M059J (cell line): ENCODE measurements at regions not wholly inside any gene's neighbourhood (a gene's known extent, or its start where the extent isn't known, plus 50 kb on each side); places are given as distances from the start of the nearest gene placed in this dataset.
"Not testable (repeated sequence)": the region's sequence is repeated elsewhere in the genome, so short reads cannot be mapped to it uniquely, and the experiment has no call there.

Experiments used
- DNase-seq: peaks from one replicate; pipeline ENCODE4 v3.0.0-alpha.2; 2012; ENCODE audit warnings: low read depth

GRCh38 chr5:53160895-53161294, 51.3 kb upstream of the MOCS2 start:
- DNase-seq = no peak

DNA sequence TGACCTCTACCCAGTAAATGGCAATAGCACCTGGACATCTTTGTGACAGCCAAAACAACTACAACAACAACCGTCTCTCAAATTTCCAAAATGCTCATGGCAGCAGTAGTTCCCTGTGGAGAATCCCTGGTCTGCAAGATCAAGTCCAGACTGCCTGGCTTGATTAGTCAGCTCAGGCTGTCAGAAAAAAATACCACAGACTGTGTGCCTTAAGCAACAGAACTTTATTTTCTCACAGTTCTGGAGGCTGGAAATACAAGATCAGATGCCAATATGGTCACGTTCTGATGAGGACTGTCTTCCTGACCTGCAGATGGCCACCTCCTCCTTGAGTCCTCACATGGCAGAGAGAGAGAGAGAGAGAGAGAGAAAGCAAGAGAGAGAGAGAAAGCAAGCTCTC, 52.3 kb upstream of the MOCS2 start:
- DNase-seq = peak; percentile 38

- no peak for DNase-seq
These were observed 55.1 kb upstream of the MOCS2 start for GRCh38 chr5:53164478-53165165.

DNA sequence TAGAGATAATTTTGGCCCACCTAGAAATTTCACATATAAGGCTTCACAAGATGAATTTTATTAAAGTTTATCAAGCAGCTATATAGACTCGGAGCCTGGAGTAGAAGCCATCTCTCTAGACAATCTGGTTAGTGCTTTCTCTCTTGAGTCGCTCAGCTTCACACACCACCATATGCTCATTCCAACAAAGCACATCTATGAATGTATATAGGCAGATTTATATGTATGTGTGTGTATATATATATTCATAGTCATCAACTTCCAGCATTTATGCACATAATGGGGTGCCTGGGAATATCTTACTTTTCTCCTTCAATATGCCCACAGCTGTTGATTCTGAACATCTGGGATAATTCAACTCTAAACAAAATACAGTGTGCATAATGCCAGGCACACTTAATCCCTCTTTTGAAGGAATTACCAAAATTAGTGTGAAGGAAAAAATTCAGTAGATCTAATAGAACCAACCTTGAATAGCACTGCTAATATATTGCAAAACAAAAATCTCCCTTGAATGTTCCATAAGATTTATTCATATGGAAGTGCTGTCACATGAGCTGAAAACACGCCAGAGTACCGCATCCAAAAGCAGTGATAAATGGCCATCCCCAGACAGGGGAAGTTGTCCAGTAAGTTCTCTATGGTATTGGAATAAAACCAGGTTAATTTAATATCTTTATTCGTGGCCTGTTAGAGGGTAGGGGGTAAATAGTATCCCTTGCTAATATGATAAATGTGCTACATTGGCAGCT, 56.0 kb upstream of the MOCS2 start:
- no peak for DNase-seq

- DNase-seq = no peak
These were observed 56.6 kb upstream of the MOCS2 start for GRCh38 chr5:53166183-53166495.

DNA sequence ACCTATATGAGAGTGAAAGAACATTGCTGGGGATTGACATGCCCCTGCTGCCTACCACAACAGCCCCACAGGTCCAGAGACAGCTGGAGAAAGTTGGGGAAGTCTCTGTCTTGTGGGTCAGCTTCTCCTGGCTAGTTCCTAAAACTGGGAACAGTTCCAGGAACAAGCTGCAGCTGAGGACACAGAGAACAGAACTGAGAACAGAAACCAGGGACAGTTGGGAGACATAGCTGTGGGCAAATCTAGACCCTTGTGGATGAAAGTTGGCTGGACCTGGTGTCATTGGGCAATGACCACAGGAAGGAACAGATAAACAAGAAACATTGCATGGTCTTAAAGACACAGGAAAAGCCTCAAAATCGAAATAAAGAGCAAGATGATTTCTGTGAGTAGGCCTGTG, 58.3 kb upstream of the MOCS2 start:
- DNase-seq = peak; percentile 65

- DNase-seq = no peak
These were observed 60.4 kb upstream of the MOCS2 start for GRCh38 chr5:53169933-53170332.

- DNase-seq = peak; percentile 55
These were observed 61.3 kb upstream of the MOCS2 start for GRCh38 chr5:53170746-53171349.

- not testable (repeated sequence) for DNase-seq
These were observed 62.5 kb upstream of the MOCS2 start for GRCh38 chr5:53172073-53172472.

DNA sequence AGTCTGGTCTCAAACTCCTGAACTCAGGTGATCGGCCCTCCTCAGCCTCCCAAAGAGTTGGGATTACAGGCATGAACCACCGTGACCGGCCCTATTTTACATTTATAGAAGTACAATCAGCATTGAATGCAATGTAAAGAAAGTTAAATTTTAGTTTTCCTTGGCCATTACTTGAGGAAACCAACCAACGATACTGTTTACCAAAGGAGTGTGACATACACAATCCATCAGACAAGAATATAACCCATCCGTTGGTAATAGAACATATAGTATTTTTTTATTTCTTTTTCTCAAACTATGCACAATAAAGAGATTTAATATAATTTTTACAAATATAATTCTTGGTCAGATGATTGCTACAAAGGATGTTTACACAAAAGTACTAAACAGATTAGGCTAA, 63.1 kb upstream of the MOCS2 start:
- no peak for DNase-seq

- DNase-seq = no peak
These were observed 63.5 kb upstream of the MOCS2 start for GRCh38 chr5:53173083-53173482.

- no peak for DNase-seq
These were observed 69.3 kb upstream of the MOCS2 start for GRCh38 chr5:53178830-53179229.

- no peak for DNase-seq
These were observed 70.1 kb upstream of the MOCS2 start for GRCh38 chr5:53179691-53180090.

DNA sequence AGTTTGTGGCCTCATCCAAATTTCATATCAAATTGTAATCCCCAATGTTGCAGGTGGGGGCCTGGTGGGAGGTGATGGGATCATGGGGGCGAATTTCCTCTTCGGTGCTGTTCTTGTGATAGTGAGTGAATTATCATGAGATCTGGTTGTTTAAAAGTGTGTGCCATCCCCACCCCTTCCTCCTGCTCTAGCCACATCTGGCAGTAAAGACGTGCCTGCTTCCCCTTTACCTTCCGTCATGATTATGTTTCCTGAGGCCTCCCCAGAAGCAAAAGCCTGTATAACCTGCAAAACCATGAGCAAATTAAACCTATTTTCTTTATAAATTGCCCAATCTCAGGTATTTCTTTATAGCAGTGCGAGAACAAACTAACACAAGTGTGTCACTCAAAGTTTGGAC, 71.0 kb upstream of the MOCS2 start:
- DNase-seq = no peak

DNA sequence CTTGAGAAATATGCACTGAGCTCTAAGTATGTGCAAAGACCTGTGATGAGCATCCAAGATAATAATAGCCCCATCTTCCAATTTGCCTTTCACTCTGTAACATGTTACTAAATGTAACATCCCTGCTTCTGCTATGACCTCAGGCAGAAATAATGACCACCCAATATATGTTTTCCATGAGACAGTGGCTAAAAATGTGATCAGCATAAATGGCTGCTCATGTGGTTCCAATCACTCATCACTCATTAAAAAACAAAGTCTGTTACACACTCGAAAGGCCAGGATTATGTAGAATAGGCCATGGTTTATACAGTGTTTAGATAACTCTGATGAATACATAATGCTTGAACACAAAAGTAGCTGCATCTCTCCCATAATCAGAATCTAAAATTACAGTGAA, 71.4 kb upstream of the MOCS2 start:
- no peak for DNase-seq

DNA sequence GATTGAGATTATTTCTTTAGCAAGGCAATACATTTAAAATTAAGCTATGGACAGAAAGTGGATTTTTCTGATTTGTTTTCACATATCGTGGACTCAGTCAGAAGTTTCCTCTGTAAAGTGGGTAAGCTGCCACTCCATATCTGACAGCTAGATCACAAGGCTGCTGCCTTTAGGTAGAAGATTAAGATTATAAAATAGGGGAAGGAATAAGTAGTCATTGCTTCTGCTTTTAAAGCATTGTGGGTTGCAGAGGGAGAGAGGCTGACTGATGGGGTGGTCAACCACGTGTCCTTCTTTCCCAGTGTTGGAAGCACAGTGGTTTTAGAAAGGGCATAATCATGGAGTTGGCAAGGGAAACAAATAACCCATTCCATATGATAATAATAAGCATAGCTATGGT, 74.3 kb upstream of the MOCS2 start:
- DNase-seq = no peak

- DNase-seq = peak; percentile 25
These were observed 82.1 kb upstream of the MOCS2 start for GRCh38 chr5:53191548-53192165.

- DNase-seq = peak; percentile 52
These were observed 84.5 kb upstream of the MOCS2 start for GRCh38 chr5:53194086-53194485.

GRCh38 chr5:53199882-53200281, 90.3 kb upstream of the MOCS2 start:
- DNase-seq = no peak

DNA sequence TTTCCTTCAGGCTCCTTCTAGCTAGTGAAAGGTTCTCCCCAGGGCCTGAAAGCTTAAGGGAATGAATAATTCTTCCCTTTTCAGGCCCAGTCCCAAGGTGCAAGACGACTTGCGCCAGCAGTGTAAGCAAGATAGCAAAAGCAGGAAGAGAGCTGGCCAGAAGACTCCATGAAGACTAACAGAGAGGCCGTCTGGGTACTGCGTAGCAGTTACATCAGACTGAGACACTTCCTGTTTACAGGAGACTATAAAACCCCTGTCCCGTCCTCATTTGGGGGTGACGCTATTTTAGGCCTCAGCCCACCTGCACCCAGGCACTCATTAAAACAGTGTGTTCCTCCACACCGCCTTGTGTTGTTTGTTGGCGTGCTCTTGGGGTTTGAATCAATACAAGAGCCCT, 90.7 kb upstream of the MOCS2 start:
- DNase-seq = no peak

DNA sequence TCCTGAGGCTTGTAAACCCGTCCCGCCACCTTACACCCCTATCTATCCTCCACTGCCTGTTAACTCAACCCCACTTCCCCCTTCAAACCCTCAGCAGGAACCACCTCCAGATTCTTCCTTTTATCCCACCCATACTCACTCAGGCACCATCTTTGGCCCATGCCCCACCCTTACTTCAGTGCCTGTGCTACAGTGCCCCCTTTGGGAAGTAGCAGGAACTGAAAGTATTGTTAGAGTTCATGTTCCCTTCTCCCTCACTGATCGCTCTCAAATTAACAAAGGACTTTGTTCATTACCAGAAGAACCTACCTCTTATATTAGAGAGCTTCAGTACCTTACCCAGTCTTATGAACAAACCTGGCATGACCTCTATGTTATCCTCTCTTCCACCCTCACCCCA, 92.2 kb upstream of the MOCS2 start:
- no peak for DNase-seq

DNA sequence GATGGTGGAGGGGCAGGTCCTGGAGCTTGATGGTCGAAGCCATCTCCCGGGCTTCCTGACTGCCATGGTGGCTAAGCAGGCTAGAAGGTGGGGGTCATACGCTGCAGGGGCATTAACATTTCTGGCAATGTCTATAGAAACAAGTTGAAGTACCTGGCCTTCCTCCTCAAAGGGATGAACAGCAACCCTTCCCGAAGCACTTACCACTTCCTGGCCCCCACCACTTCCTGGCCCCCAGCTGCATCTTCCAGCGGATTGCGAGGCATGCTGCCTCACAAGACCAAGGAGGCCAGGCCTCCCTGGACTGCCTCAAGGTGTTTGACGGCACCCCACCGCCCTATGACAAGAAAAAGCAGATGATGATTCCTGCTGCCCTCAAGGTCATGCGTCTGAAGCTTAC, 97.0 kb upstream of the MOCS2 start:
- DNase-seq = no peak

- peak; percentile 91 for DNase-seq
These were observed 102.2 kb upstream of the MOCS2 start for GRCh38 chr5:53211799-53212198.
